ENCODE measurements at regions not wholly inside any gene's neighbourhood (a gene's known extent, or its start where the extent isn't known, plus 50 kb on each side); places are given as distances from the start of the nearest gene placed in this dataset.
"Not testable (repeated sequence)": the region's sequence is repeated elsewhere in the genome, so short reads cannot be mapped to it uniquely, and the experiment has no call there.

- DNase-seq (ENCODE audit: low read depth), result no peak
Measured at GRCh38 chr20:43404878-43405277, 52.8 kb upstream of the SRSF6 start.

GRCh38 chr20:43400882-43401281 lies 56.8 kb upstream of the SRSF6 start:
- DNase-seq (ENCODE audit: low read depth), result not testable (repeated sequence)

- no peak for DNase-seq (ENCODE audit: low read depth)
Measured at GRCh38 chr20:43398676-43399324, 58.9 kb upstream of the SRSF6 start.

GRCh38 chr20:43397147-43397546 lies 60.5 kb upstream of the SRSF6 start:
- peak; percentile 9 for DNase-seq (ENCODE audit: low read depth)

- no peak for DNase-seq (ENCODE audit: low read depth)
Measured at GRCh38 chr20:43393052-43393451, 64.6 kb upstream of the SRSF6 start.

- DNase-seq (ENCODE audit: low read depth), result no peak
Measured at GRCh38 chr20:43392561-43392960, 65.1 kb upstream of the SRSF6 start.

GRCh38 chr20:43389839-43390626 lies 67.7 kb upstream of the SRSF6 start:
- DNase-seq (ENCODE audit: low read depth), result no peak

GRCh38 chr20:43389211-43389610 lies 68.5 kb upstream of the SRSF6 start:
- no peak for DNase-seq (ENCODE audit: low read depth)

- DNase-seq (ENCODE audit: low read depth), result no peak
Measured at GRCh38 chr20:43388268-43389002, 69.3 kb upstream of the SRSF6 start.

- DNase-seq (ENCODE audit: low read depth), result no peak
Measured at GRCh38 chr20:43387737-43388136, 70.0 kb upstream of the SRSF6 start.

- no peak for DNase-seq (ENCODE audit: low read depth)
Measured at GRCh38 chr20:43386878-43387277, 70.8 kb upstream of the SRSF6 start.

GRCh38 chr20:43385914-43386313 lies 71.8 kb upstream of the SRSF6 start:
- no peak for DNase-seq (ENCODE audit: low read depth)

- DNase-seq (ENCODE audit: low read depth), result no peak
Measured at GRCh38 chr20:43384101-43384940, 73.4 kb upstream of the SRSF6 start.

GRCh38 chr20:43383026-43383795 lies 74.5 kb upstream of the SRSF6 start:
- no peak for DNase-seq (ENCODE audit: low read depth)

GRCh38 chr20:43382135-43382534 lies 75.6 kb upstream of the SRSF6 start:
- DNase-seq (ENCODE audit: low read depth), result not testable (repeated sequence)

GRCh38 chr20:43381533-43381932 lies 76.2 kb upstream of the SRSF6 start:
- not testable (repeated sequence) for DNase-seq (ENCODE audit: low read depth)

- no peak for DNase-seq (ENCODE audit: low read depth)
Measured at GRCh38 chr20:43379239-43379917, 78.3 kb upstream of the SRSF6 start.

GRCh38 chr20:43376831-43377230 lies 80.9 kb upstream of the SRSF6 start:
- DNase-seq (ENCODE audit: low read depth), result no peak

GRCh38 chr20:43375591-43375990 lies 82.1 kb upstream of the SRSF6 start:
- no peak for DNase-seq (ENCODE audit: low read depth)

GRCh38 chr20:43372051-43372450 lies 85.6 kb upstream of the SRSF6 start:
- DNase-seq (ENCODE audit: low read depth), result no peak

GRCh38 chr20:43365691-43366090 lies 92.0 kb upstream of the SRSF6 start:
- DNase-seq (ENCODE audit: low read depth), result no peak
